ENCODE measurements at regions not wholly inside any gene's neighbourhood (a gene's known extent, or its start where the extent isn't known, plus 50 kb on each side); places are given as distances from the start of the nearest gene placed in this dataset.
"Not testable (repeated sequence)": the region's sequence is repeated elsewhere in the genome, so short reads cannot be mapped to it uniquely, and the experiment has no call there.

DNA sequence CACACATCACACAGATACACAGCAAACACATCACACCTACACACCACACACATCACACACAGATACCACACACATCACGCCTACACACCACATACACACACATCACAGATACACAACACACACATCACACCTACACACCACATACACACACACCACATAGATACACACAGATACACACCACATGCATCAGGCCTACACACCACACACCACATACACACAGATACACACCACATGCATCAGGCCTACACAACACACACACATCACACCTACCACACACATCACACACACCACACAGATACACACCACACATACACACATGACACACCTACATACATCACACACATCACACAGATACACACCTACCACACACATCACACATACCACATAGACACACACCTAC, 158.8 kb downstream of the NDUFA10 start:
- no peak overlapping the region for H3K27ac Mint-ChIP-seq (ENCODE audit: unreplicated experiment)
- H3K4me3 Mint-ChIP-seq (ENCODE audit: unreplicated experiment), result no peak overlapping the region
- no peaks in the 10 kb centered on the region for H3K9me3 Mint-ChIP-seq (ENCODE audit: low read depth)
- peaks cover 10% of the 10 kb centered on the region for H3K27me3 Mint-ChIP-seq (ENCODE audit: low read depth)
- no peaks in the 10 kb centered on the region for H3K4me1 Mint-ChIP-seq (ENCODE audit: low read depth)
- DNase-seq (ENCODE audit: low spot score), result no peak
- TF ChIP-seq, protein P1, sequence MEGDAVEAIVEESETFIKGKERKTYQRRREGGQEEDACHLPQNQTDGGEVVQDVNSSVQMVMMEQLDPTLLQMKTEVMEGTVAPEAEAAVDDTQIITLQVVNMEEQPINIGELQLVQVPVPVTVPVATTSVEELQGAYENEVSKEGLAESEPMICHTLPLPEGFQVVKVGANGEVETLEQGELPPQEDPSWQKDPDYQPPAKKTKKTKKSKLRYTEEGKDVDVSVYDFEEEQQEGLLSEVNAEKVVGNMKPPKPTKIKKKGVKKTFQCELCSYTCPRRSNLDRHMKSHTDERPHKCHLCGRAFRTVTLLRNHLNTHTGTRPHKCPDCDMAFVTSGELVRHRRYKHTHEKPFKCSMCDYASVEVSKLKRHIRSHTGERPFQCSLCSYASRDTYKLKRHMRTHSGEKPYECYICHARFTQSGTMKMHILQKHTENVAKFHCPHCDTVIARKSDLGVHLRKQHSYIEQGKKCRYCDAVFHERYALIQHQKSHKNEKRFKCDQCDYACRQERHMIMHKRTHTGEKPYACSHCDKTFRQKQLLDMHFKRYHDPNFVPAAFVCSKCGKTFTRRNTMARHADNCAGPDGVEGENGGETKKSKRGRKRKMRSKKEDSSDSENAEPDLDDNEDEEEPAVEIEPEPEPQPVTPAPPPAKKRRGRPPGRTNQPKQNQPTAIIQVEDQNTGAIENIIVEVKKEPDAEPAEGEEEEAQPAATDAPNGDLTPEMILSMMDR (IDR thresholded peaks at IDR 0.05), result no peak
- H3K36me3 Mint-ChIP-seq (ENCODE audit: low read depth), result no peaks in the 10 kb centered on the region

DNA sequence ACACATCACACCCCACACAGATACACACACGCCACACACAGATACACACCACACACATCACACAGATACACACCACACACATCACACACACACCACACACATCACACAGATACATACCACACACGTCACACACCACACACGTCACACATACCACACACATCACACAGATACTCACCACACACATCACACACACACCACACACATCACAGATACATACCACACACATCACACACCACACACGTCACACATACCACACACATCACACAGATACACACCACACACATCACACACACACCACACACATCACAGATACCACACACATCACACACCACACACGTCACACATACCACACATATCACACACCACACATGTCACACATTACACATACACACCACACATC, 159.3 kb downstream of the NDUFA10 start:
- not testable (repeated sequence) for H3K9me3 Mint-ChIP-seq (ENCODE audit: low read depth); H3K27ac Mint-ChIP-seq (ENCODE audit: unreplicated experiment); H3K4me1 Mint-ChIP-seq (ENCODE audit: low read depth); H3K4me3 Mint-ChIP-seq (ENCODE audit: unreplicated experiment); H3K36me3 Mint-ChIP-seq (ENCODE audit: low read depth); H3K27me3 Mint-ChIP-seq (ENCODE audit: low read depth); DNase-seq (ENCODE audit: low spot score)

DNA sequence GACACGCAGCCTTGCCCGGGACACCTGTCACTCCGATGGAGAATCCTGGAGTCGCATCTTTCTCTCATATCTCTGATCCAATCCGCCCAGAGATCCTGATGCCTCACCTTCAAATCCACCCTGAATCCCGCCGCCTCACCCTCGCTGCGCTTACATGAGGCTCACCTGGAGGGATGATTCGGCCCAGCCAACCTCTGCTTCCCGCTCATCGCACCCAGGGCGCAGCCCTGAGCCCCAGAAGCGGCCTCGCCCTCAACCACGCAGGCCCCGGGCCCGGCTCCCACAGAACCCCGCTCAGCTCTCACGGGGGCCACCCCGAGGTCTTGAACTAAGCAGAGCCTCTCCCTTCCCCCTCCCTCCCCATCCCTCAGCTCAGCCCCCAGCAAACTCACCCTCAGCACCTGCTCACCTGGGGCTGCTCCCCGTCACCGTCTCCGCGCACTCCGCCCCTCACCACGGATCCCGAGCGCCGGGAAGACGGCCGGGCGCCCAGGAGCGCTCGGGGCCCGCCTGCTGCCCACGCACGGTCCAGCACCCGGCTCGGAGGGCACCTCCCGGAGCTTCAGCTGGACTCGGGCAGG, 160.0 kb downstream of the NDUFA10 start:
- Mint-ChIP-seq H3K27ac (ENCODE audit: unreplicated experiment) (no peak overlapping the region), H3K36me3 (ENCODE audit: low read depth) (no peaks in the 10 kb centered on the region), H3K4me3 (ENCODE audit: unreplicated experiment) (no peak overlapping the region), H3K4me1 (ENCODE audit: low read depth) (no peaks in the 10 kb centered on the region), H3K9me3 (ENCODE audit: low read depth) (no peaks in the 10 kb centered on the region), H3K27me3 (ENCODE audit: low read depth) (peaks cover 10% of the 10 kb centered on the region)
- TF ChIP-seq, protein P1 (IDR thresholded peaks at IDR 0.05), result no peak
- no peak for DNase-seq (ENCODE audit: low spot score)

DNA sequence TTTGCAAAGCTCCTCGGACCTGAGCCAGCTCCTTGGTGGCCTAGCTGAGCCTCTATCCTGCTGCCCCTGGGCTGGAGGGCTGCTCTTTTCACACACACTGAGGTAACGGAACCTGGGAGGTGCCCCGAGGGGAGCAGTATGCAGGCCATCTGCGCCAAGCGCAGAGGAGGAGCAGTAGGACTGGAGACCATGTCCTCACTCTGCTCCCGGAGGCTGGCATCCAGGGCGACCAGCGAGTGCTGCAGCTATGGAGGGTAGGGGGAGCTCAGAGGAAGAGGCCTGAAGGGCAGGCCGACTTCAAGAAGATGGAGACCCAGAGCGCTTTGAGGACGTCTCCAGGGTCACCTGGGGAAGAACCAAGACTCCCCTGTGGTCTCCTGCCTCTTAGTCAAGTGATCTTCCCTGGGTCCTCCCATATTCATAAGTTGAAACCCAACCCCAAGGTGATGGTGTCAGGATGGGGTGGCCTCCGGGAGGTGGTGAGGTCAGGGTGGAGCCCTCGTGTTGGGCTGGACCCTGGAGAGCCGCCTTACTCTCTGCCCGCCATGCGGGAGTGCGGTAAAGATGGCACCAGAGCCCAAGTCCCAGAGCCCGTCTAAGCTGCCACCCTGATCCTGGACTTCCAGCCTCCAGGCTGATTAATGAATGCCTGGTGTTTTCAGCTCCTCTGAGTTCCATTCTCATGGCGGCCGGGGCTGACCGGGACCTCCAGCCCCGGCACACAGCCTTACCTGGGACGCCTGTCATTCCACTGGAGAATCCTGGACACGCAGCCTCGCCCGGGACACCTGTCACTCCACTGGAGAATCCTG, 160.7 kb downstream of the NDUFA10 start:
- no peaks in the 10 kb centered on the region for H3K9me3 Mint-ChIP-seq (ENCODE audit: low read depth)
- peaks cover 10% of the 10 kb centered on the region for H3K27me3 Mint-ChIP-seq (ENCODE audit: low read depth)
- no peak overlapping the region for H3K27ac Mint-ChIP-seq (ENCODE audit: unreplicated experiment)
- H3K4me3 Mint-ChIP-seq (ENCODE audit: unreplicated experiment), result no peak overlapping the region
- no peaks in the 10 kb centered on the region for H3K4me1 Mint-ChIP-seq (ENCODE audit: low read depth)
- H3K36me3 Mint-ChIP-seq (ENCODE audit: low read depth), result no peaks in the 10 kb centered on the region
- no peak for DNase-seq (ENCODE audit: low spot score)
- TF ChIP-seq, protein P1 (IDR thresholded peaks at IDR 0.05), result no peak

DNA sequence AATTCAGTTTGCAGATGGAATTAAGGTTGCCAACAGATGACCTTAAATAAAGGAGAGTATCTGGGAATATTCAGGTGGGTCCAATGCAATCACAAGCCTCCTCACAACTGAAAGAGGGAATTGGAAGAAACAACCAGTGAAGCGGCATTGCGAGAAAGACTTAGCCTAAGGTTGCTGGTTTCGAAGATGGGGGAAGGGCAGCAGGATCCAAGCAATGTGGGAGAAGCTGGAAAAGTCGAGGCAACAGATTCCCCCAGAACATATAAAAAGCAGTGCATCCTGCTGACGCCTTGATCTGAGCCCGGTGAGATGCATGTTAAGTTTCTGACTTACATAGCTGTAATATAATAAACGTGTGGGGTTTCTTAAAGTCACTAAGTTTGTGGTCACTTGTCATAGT, 162.5 kb downstream of the NDUFA10 start:
- H3K27ac Mint-ChIP-seq (ENCODE audit: unreplicated experiment), result no peak overlapping the region
- no peaks in the 10 kb centered on the region for H3K36me3 Mint-ChIP-seq (ENCODE audit: low read depth)
- no peak overlapping the region for H3K4me3 Mint-ChIP-seq (ENCODE audit: unreplicated experiment)
- no peaks in the 10 kb centered on the region for H3K4me1 Mint-ChIP-seq (ENCODE audit: low read depth)
- peaks cover 16% of the 10 kb centered on the region for H3K27me3 Mint-ChIP-seq (ENCODE audit: low read depth)
- no peak for DNase-seq (ENCODE audit: low spot score)
- H3K9me3 Mint-ChIP-seq (ENCODE audit: low read depth), result no peaks in the 10 kb centered on the region
- TF ChIP-seq, protein P1 (IDR thresholded peaks at IDR 0.05), result no peak

DNA sequence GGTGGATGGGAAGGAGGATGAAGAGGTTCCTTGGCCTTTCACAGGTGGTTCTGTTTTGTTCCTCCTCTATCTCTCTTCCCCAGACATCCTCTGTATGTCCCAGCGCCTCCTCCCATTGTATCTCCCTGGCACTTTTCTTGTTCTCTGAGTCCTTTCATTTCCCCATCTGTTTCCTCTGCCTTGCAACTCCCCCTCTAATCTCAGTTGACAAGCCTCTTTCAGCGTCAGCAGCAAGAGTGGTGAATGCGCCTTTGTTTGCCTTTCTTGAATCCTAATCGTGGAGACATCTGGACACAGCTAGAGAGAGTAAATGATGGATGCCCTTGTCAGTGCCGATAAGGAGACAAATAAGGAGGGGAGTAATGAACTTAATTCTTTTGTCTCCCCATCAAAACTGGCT, 167.0 kb downstream of the NDUFA10 start:
- H3K4me1 Mint-ChIP-seq (ENCODE audit: low read depth), result no peaks in the 10 kb centered on the region
- no peak for DNase-seq (ENCODE audit: low spot score)
- H3K4me3 Mint-ChIP-seq (ENCODE audit: unreplicated experiment), result no peak overlapping the region
- peaks cover 8% of the 10 kb centered on the region for H3K9me3 Mint-ChIP-seq (ENCODE audit: low read depth)
- TF ChIP-seq, protein P1 (IDR thresholded peaks at IDR 0.05), result no peak
- H3K36me3 Mint-ChIP-seq (ENCODE audit: low read depth), result no peaks in the 10 kb centered on the region
- peaks cover 16% of the 10 kb centered on the region for H3K27me3 Mint-ChIP-seq (ENCODE audit: low read depth)
- no peak overlapping the region for H3K27ac Mint-ChIP-seq (ENCODE audit: unreplicated experiment)

Data from chondrocyte (in vitro differentiated cells).